SU-DHL-6 (cell line): ENCODE measurements at regions not wholly inside any gene's neighbourhood (a gene's known extent, or its start where the extent isn't known, plus 50 kb on each side); places are given as distances from the start of the nearest gene placed in this dataset.

Experiments
- H2AFZ ChIP-seq: fragments of 200-600 bp; sonication (generic); 2 replicates; pipeline ENCODE4 v1.6.1; 2014; ENCODE audit warnings: low read depth, mild to moderate bottlenecking, moderate library complexity, mixed read lengths, antibody characterized with exemption, low read length; ENCODE audit not compliant: severe bottlenecking
- H3F3A ChIP-seq: fragments of 200-600 bp; shearing (Covaris generic); 2 replicates; pipeline ENCODE4 v1.6.0; 2016; ENCODE audit warnings: antibody characterized with exemption, mild to moderate bottlenecking; ENCODE audit not compliant: insufficient read depth
- H3K27ac ChIP-seq: fragments of 200-600 bp; sonication (generic); 2 replicates; pipeline ENCODE4 v1.5.1; 2016; ENCODE audit warnings: low read depth, mild to moderate bottlenecking, low read length, moderate library complexity, mixed read lengths
- H3K27me3 ChIP-seq: fragments of 200-600 bp; sonication (generic), shearing (Covaris generic); 2 replicates; pipeline ENCODE4 v1.6.0; 2014; ENCODE audit warnings: mild to moderate bottlenecking, low read length
- H3K36me3 ChIP-seq: fragments of 200-600 bp; sonication (generic); 2 replicates; pipeline ENCODE4 v1.6.1; 2014; ENCODE audit warnings: mild to moderate bottlenecking, low read length, mixed read lengths
- H3K4me2 ChIP-seq: fragments of 300-600, 200-600 bp; shearing (Covaris generic), sonication (generic); 2 replicates; pipeline ENCODE4 v1.6.0; 2014; ENCODE audit warnings: low read length, low read depth, mild to moderate bottlenecking; ENCODE audit not compliant: poor library complexity, severe bottlenecking
- H3K4me3 ChIP-seq: fragments of 200-600 bp; sonication (generic); 2 replicates; pipeline ENCODE4 v1.5.1; 2014; ENCODE audit warnings: antibody characterized with exemption, low read length, mild to moderate bottlenecking, mixed read lengths; ENCODE audit not compliant: insufficient read depth, poor library complexity, severe bottlenecking
- H3K79me2 ChIP-seq: fragments of 200-600 bp; sonication (generic); 2 replicates; pipeline ENCODE4 v1.6.1; 2014; ENCODE audit warnings: mild to moderate bottlenecking, low read length, moderate library complexity; ENCODE audit not compliant: insufficient read depth
- H3K9ac ChIP-seq: fragments of 200-600 bp; sonication (generic); 2 replicates; pipeline ENCODE4 v1.7.0; 2014; ENCODE audit warnings: mild to moderate bottlenecking, low read length
- H3K9me2 ChIP-seq: fragments of 200-600 bp; sonication (generic); replicated peaks from 2 replicates; pipeline ENCODE4 v1.6.1; 2014; ENCODE audit warnings: low read length; ENCODE audit not compliant: insufficient read depth
- H3K9me3 ChIP-seq: fragments of 200-600 bp; sonication (generic); 2 replicates; pipeline ENCODE4 v1.6.1; 2014; ENCODE audit warnings: low read length, mixed read lengths; ENCODE audit not compliant: insufficient read depth
- H4K20me1 ChIP-seq: fragments of 200-600 bp; sonication (generic); 2 replicates; pipeline ENCODE4 v1.6.1; 2014; ENCODE audit warnings: low read depth, mild to moderate bottlenecking, antibody characterized with exemption, low read length, moderate library complexity, mixed read lengths
- CTCF ChIP-seq: fragments of 200-600 bp; sonication (generic); IDR thresholded peaks from one replicate; pipeline ENCODE4 v1.5.1; 2017; ENCODE audit warnings: antibody characterized with exemption, mild to moderate bottlenecking, low read length, moderate library complexity; ENCODE audit not compliant: insufficient read depth, poor library complexity, severe bottlenecking
- EZH2phosphoT487 ChIP-seq: fragments of 200-600 bp; sonication (generic), shearing (Covaris generic); conservative IDR thresholded peaks from 2 replicates; pipeline ENCODE4 v1.6.1; 2018; ENCODE audit warnings: mild to moderate bottlenecking, antibody characterized with exemption, low read length, moderate library complexity, mixed read lengths

GRCh38 chr6:9610620-9611415, 804.1 kb downstream of the TFAP2A start:
- Histone ChIP-seq H3K36me3 (no peaks in the 10 kb centered on the region), H2AFZ (no peak overlapping the region), H3K27me3 (no peaks in the 10 kb centered on the region), H3K4me2 (no peak overlapping the region), H3K79me2 (no peaks in the 10 kb centered on the region), H3K27ac (no peak overlapping the region), H3K9ac (no peak overlapping the region), H3K9me2 (no peaks in the 10 kb centered on the region), H3K4me3 (no peak overlapping the region), H3F3A (no peaks in the 10 kb centered on the region), H4K20me1 (no peaks in the 10 kb centered on the region), H3K9me3 (no peaks in the 10 kb centered on the region)
- TF ChIP-seq CTCF (no peak), EZH2phosphoT487 (no peak)

- H3K4me3 ChIP-seq: no peak overlapping the region
- no peak overlapping the region for H2AFZ ChIP-seq
Measured at GRCh38 chr6:9606435-9607134, 808.3 kb downstream of the TFAP2A start.

GRCh38 chr6:9594746-9595145, 820.1 kb downstream of the TFAP2A start:
- Histone ChIP-seq H3F3A (no peaks in the 10 kb centered on the region), H2AFZ (no peak overlapping the region), H3K27me3 (no peaks in the 10 kb centered on the region), H3K36me3 (no peaks in the 10 kb centered on the region), H3K4me2 (no peak overlapping the region), H3K9me2 (no peaks in the 10 kb centered on the region), H3K9ac (no peak overlapping the region), H4K20me1 (no peaks in the 10 kb centered on the region), H3K4me3 (no peak overlapping the region), H3K27ac (no peak overlapping the region), H3K9me3 (no peaks in the 10 kb centered on the region), H3K79me2 (no peaks in the 10 kb centered on the region)
- no peak for TF ChIP-seq CTCF
- TF ChIP-seq EZH2phosphoT487: no peak

More at GRCh38 chr6:9606435-9607134, 808.3 kb downstream of the TFAP2A start:
- Histone ChIP-seq H3K27me3 (no peaks in the 10 kb centered on the region), H4K20me1 (no peaks in the 10 kb centered on the region), H3K9me3 (no peaks in the 10 kb centered on the region), H3K79me2 (no peaks in the 10 kb centered on the region), H3K36me3 (no peaks in the 10 kb centered on the region), H3K4me2 (no peak overlapping the region), H3K27ac (no peak overlapping the region), H3K9ac (no peak overlapping the region), H3F3A (no peaks in the 10 kb centered on the region), H3K9me2 (no peaks in the 10 kb centered on the region)
- no peak for TF ChIP-seq CTCF
- TF ChIP-seq EZH2phosphoT487: no peak
